Mucosa of descending colon (tissue), 3 donors: ENCODE measurements at regions not wholly inside any gene's neighbourhood (a gene's known extent, or its start where the extent isn't known, plus 50 kb on each side); places are given as distances from the start of the nearest gene placed in this dataset.

Experiments used
- ATAC-seq: fragments of 200-7000 bp; cut with Tn5 transposase; one replicate; pipeline ENCODE4 v1.9.1; 2020; ENCODE audit warnings: mild to moderate bottlenecking, moderate library complexity
- DNase-seq, 3 donors: peaks; one replicate each; pipeline ENCODE4 v3.0.0-alpha.2; 2020
- H3K36me3 ChIP-seq: fragments of 200-600 bp; one replicate; pipeline ENCODE4 v1.8.0; 2021; ENCODE audit warnings: low read depth, mild to moderate bottlenecking
- H3K4me1 ChIP-seq: fragments of 200-600 bp; one replicate; pipeline ENCODE4 v1.8.0; 2021; ENCODE audit warnings: low read depth, mild to moderate bottlenecking
- H3K4me3 ChIP-seq: fragments of 200-600 bp; one replicate; pipeline ENCODE4 v1.8.0; 2021; ENCODE audit warnings: mild to moderate bottlenecking
- H3K9me3 ChIP-seq: fragments of 200-600 bp; one replicate; pipeline ENCODE4 v1.8.0; 2021; ENCODE audit warnings: mild to moderate bottlenecking
- intact Hi-C, 2 donors: fragments of 100-400 bp; cut with DNase I in 1 of 2; cut with micrococcal nuclease in 1 of 2; formaldehyde crosslinking; loops; one replicate each; pipeline versions ENCODE4 v1.11.0 to v1.11.1; 2022; cut with DNase I, micrococcal nuclease
- TF ChIP-seq, protein P1 (sequence below): fragments of 200-600 bp; IDR thresholded peaks from one replicate; pipeline ENCODE4 v1.8.0; 2022; ENCODE audit warnings: antibody characterized with exemption, mild to moderate bottlenecking
- donor health status: DM: no; HTN: no; CAD: no; lungs with moderate emphysema.
- donor health status: DM: no; HTN: no; CAD: no.
- donor health status: DM: no; HTN: yes; CAD: no.

DNA sequence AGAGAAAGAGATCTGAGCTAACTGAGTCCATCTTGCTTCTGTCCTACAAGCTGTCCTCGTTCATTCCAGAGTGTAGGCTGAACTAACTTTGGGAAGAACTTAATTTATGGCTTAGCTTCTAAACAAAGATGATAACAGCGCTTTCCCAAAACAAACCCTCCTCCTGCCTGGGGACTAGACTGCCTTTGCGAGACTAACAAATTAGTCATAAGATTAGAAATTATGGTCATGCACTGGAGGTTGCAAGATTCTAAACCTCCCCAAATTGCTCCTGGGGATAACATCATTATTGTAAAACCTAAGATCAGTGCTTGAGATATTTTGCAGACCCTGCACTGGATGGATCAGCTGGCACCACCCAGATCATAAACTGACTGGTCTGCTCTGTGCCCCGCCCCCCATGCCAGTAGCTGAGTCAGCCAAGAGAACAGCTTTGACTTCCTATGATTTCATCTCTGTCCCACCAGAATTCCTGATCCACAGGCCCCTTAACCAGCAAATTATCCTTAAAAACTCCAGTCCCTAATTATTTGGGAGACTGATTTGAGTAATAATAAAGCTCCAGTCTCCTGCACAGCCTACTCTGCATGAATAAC, 883.3 kb downstream of the TRIML1 start:
- Histone ChIP-seq H3K4me1 (no peaks in the 10 kb centered on the region), H3K36me3 (no peaks in the 10 kb centered on the region), H3K9me3 (no peaks in the 10 kb centered on the region), H3K4me3 (no peak overlapping the region)
- TF ChIP-seq, protein P1, sequence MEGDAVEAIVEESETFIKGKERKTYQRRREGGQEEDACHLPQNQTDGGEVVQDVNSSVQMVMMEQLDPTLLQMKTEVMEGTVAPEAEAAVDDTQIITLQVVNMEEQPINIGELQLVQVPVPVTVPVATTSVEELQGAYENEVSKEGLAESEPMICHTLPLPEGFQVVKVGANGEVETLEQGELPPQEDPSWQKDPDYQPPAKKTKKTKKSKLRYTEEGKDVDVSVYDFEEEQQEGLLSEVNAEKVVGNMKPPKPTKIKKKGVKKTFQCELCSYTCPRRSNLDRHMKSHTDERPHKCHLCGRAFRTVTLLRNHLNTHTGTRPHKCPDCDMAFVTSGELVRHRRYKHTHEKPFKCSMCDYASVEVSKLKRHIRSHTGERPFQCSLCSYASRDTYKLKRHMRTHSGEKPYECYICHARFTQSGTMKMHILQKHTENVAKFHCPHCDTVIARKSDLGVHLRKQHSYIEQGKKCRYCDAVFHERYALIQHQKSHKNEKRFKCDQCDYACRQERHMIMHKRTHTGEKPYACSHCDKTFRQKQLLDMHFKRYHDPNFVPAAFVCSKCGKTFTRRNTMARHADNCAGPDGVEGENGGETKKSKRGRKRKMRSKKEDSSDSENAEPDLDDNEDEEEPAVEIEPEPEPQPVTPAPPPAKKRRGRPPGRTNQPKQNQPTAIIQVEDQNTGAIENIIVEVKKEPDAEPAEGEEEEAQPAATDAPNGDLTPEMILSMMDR, result no peak
- DNase-seq (no peak), ATAC-seq (no peak)
- intact Hi-C loops, result no loop called here

DNA sequence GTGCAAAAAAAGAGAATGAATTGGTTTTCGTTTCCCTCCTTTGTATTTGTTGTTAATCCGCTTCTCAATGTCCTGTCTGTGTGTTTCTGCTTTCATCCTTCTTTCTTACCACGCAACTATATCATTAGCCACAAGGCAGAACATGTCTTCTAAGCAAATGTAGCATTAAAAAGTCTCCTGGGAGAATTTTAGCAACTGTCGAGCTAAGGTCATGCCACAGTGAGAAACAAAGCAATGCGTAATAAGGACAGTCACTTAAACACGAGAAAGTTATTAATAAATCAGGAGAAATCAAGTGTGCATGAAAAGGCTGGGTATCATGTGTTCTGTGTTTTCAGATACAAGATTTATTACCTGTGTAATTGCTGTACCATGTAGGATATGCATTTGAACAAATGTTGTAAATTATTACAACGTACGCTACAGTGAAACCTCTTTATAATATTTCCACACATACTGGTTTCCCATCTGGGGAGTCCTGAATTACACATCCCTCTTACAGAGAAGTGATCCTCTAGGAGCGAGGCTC, 890.8 kb downstream of the TRIML1 start:
- ATAC-seq, result no peak
- H3K4me1 ChIP-seq, result no peaks in the 10 kb centered on the region
- H3K36me3 ChIP-seq, result no peaks in the 10 kb centered on the region
- no peak overlapping the region for H3K4me3 ChIP-seq
- no peak for DNase-seq
- no peaks in the 10 kb centered on the region for H3K9me3 ChIP-seq
- intact Hi-C loops, result no loop called here
- TF ChIP-seq, protein P1, result no peak

DNA sequence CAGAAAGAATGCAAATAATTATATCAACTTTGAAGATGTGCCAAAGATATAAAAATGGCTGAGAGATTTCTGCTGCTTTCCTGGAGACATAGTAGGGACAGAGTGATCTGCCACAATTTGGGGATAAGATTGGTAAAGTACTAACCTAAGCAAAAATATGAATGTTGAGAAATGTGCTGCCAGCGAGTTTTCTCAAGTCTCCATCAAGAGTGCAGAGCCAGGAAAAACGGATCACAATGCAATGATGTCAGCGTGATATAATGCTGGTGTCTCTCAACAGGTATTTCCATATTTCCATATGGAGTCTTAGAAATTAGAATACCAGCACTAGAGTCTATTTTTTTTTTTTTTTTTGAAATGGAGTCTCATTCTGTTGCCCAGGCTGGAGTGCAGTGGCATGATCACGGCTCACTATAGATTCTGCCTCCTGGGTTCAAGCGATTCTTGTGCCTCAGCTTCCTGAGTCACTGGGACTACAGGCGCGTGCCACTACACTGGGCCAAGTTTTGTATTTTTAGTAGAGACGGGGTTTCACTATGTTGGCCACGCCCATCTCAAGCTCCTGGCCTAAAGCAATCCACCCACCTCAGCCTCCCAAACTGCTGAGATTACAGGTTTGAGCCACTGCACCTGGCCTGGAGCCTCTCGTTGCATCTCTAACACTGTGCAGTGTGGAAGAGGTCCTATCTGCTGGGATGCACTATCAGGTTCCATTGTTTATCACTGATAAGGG, 893.5 kb downstream of the TRIML1 start:
- TF ChIP-seq, protein P1, result no peak
- no peak overlapping the region for H3K4me3 ChIP-seq
- peaks cover 2% of the 10 kb centered on the region for H3K9me3 ChIP-seq
- no peaks in the 10 kb centered on the region for H3K4me1 ChIP-seq
- H3K36me3 ChIP-seq, result no peaks in the 10 kb centered on the region
- intact Hi-C loops, result no loop called here
- ATAC-seq (no peak), DNase-seq (no peak)

DNA sequence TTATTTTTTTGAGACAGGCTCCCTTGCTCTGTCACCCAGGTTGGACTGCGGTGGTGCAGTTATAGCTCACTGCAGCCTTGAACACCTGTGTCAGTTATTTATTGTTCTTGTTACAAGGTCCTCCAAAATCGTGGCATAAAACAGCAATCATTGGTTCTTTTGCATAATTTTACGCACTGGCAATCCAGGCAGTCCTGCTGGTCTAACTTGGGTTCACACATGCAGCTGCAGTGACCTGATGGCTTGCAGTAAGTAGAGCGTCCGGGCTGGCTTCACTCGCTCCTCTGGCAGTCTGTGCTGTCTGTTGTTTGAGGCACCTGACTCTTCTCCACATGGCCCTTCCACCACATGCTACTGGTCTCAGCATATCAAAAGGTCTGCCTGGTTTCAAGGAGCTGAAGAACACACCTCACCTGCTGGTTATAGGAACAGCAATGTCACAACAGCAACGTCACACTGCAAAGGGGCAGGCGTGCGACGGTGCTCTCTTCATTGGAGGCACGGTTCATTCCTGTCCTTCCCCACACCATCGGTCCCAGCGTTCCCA, 894.6 kb downstream of the TRIML1 start:
- TF ChIP-seq, protein P1, result no peak
- intact Hi-C loops, result no loop called here
- H3K4me1 ChIP-seq, result no peaks in the 10 kb centered on the region
- H3K9me3 ChIP-seq, result peaks cover 2% of the 10 kb centered on the region
- DNase-seq (no peak), ATAC-seq (no peak)
- no peak overlapping the region for H3K4me3 ChIP-seq
- H3K36me3 ChIP-seq, result no peaks in the 10 kb centered on the region

DNA sequence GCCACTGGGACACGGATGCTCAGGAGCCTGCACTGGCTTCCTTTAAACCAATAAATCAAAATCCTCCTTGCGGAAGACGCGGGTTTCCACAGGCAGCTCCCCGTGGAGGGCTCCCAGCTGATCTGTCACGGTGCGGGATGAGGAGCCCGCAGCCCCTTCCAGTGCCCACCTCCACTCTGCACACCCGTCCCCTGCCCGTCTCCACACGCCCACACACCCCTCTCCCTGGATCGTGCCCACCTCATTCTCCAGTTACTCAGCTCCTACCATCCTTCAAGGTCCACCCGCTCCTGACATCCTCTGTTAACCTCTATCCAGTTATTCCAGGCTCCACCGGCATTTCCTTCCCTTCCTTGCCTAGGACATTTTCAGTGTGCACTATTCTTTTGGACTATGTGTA, 895.9 kb downstream of the TRIML1 start:
- intact Hi-C loops, result no loop called here
- no peaks in the 10 kb centered on the region for H3K4me1 ChIP-seq
- TF ChIP-seq, protein P1, result no peak
- H3K9me3 ChIP-seq, result peaks cover 2% of the 10 kb centered on the region
- ATAC-seq (no peak), DNase-seq (no peak)
- no peaks in the 10 kb centered on the region for H3K36me3 ChIP-seq
- H3K4me3 ChIP-seq, result no peak overlapping the region
